HL-60/S4 treated with retinoic acid at 250 ng/mL for 4 days and 3 days (cell line): ENCODE measurements at regions not wholly inside any gene's neighbourhood (a gene's known extent, or its start where the extent isn't known, plus 50 kb on each side); places are given as distances from the start of the nearest gene placed in this dataset.

Source experiments
- in situ Hi-C: fragments of 300-500 bp; cut with MboI; formaldehyde crosslinking; loops from 2 replicates; pipeline ENCODE4 v1.7.0; 2022; ENCODE audit warnings: low sequenced_read_pairs

DNA sequence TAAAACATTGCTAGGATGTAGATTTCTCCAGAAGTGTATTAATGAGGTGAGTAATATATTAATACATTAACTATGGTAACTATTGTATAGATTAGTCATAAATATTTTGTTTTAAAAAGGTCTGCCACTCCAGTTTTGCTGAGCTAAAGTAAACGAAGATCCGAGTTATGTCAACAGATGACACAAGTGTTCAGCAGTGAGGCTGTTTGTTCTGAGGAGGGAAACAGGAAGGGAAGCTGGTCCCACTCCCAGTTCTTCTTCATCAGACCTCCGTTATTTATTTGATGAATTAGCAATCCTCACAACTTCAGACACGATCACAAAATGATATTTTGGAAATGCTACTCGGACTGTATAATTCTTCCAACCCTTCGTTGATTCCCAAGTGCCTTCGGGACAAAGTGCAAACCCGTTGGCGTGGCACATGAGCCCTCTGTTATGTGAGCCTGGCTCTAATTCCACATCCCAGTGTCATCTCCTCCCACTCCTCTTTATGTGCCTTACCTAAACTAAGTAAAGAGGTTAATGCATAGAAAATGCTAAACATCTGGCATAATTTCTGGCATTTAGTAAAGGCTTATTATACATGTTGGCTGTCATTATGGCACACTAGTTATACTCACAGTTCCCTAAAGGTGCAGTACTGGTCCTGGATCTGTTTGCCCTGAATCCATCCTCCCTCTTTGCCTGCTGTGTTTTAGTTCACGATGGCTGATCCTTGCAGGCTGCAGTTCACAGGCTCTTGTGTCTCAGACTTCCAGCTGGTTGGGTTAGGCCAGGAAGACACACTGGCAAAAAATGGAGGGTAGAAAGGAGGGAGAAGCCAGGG is 190.6 kb upstream of the LNX1 start:
- in situ Hi-C loops: no loop called here

DNA sequence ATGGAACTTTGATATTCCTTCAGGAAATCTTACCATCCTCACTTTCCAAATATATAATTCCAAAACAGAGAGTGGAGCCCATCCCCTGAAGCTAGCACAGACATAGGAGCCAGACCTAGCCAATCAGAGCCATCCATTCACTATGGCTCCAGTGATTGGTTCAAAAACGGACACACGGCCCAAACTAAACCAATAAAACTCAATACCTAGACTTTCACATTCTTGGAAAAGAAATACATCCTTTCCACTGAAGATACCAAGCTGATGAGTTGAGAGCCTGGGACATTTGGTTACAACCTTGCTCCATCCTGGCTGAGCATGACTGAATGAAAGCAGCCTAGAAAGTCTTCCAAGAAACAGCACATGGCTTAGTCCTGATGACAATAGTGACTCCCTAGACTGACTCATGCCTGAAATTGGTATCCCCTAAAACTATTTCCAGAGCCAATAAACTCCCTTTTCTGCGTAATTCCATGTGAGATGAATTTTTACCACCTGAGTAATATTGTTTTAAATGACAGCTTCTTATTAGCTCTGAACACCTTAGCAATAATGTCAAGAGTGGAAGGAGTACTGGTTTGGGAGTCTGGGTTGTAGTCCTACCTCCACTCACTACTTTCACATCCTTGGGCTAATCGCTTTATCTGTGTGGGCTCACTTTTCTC is 189.6 kb upstream of the LNX1 start:
- in situ Hi-C loops: no loop called here

DNA sequence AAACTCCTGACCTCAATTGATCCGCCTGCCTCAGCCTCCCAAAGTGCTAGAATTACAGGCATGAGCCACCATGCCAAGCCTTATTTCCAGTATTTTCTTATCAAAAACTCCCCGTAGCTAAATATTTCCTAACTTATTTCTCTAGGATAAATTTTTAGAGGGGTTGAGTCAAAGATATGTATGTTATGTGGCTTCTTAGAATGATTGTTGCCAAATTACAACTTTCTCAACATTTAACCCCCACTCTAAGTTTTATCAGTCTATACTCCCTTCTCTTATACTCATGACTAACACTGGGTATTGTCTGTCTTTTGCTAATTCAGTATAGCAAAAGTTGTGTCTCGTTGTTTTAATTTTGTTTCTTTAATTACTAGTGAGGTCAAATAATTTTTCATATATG is 187.7 kb upstream of the LNX1 start:
- in situ Hi-C loops: no loop called here

DNA sequence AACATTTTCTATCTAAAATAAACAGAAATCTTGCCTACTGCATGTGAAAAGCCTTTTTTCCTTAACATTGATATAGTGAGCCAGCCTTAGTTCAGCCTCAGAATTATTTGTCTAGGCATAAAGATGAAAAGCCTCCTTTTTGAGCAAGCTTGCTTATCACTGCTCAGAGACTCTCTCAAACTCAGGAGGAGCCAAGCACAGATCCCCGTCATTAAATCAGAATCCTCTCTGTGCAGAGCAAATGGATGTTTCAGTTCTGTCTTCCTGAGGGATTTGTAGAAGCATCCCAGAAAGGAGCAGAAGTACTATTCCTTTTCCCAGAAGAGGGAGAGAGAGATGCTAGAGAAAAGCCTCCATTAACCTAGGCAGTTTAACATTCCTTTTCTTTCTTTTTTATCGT is 186.9 kb upstream of the LNX1 start:
- in situ Hi-C loops: no loop called here

DNA sequence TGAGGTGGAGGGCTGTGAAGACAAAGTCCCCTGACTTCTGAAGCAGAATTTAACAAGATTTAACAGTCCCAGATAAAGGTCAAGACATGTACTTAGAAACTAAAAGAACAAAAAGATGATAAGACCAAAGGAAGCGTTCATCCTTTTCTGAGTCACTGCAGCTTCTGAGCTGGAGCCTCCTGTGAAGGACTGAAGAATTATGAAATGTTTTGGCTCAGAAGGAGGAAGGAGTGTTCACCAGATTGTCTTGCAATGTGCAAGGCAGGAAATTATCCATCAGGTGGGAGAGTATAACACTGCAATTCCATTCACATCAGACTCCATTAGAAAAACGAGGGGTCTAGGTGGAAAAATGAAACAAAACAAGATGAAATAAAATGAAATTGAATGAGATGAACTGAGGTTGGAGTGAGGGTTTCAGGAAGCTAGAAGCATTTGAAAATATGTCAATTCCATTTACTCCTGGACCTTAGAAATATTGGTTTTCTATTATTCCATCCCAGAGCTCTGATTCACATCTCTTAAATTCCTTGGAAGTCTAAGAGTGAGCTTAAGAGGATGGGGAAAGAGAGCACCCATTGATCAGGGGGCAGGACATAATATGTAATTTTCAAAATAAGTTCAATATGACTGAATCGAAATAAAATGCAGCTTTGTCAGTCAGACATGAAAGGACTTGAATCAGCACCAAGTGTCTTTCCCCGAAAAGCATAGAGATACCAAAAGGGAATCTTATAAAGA is 186.1 kb upstream of the LNX1 start:
- in situ Hi-C loops: no loop called here

DNA sequence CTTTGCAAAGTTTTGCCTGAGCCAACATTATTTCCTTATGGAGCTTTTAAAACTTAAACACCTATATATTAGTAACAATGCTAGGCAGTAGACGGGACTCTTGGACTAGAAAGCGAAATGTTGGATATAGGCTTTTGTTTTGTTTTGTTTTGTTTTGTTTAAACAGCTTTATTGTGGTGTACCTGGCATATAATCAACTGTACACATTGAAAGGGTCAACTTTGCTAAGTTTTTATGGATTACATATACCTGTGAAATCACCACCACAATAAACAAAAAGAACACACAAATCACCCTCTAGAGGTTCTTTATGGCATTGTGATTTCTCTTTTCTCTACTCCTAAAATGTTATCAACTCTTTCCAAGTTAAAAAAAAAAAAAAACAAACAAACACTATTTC is 184.9 kb upstream of the LNX1 start:
- in situ Hi-C loops: no loop called here

DNA sequence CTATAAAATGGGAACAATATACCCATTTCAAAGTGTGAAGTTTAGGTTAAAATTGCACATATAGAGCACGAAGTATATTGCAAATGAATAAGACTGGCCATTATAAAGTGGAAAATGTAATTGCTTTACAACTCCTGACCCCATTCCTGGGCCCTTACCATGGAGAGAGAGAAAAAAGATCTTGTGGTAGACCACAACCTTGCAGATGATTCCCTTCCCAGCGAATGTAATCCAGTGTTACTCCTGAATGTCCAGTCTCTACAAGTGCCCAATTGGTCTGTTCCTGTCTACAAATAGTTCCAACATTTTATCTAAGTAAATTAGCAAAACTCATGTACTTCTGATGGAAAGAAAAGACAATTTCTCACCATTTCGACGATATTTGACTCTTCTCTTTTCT is 184.1 kb upstream of the LNX1 start:
- in situ Hi-C loops: no loop called here

DNA sequence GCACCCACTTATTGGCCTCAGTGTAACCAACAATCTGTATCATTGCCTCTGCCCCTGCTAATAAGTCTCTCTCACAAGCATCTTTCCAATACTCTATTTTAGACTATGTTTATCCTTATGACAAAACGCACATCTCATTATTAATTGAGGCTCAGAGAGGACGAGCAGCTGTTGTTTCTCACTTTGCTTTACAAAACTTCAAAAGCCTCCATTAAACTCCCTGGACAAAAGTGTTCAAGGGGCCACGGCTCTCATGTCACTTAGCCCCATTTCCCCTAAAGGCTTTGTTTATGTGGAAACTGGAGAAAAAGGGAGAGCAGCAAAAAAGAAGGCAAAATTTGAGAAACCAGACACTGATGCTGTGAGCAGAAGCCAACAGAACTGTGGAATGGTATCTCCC is 180.0 kb upstream of the LNX1 start:
- in situ Hi-C loops: no loop called here

DNA sequence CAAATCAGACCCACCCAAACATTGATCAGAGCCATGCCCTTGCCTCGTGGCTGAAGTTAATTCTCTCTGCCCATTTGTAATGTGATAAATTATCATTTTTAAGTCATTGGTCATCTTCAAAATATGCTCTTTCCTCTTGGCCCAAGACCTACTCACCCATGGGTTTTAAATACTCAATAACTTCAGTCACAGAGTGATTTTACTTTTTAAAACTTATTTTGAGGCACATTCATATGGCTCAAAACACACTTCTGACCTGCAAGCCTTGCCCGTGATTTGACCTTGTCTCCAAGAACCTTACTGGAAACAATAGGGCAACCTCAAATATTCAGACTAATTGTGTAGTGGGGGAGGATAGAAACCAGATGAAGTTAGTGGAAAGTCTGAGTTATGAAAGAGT is 176.2 kb upstream of the LNX1 start:
- in situ Hi-C loops: no loop called here

DNA sequence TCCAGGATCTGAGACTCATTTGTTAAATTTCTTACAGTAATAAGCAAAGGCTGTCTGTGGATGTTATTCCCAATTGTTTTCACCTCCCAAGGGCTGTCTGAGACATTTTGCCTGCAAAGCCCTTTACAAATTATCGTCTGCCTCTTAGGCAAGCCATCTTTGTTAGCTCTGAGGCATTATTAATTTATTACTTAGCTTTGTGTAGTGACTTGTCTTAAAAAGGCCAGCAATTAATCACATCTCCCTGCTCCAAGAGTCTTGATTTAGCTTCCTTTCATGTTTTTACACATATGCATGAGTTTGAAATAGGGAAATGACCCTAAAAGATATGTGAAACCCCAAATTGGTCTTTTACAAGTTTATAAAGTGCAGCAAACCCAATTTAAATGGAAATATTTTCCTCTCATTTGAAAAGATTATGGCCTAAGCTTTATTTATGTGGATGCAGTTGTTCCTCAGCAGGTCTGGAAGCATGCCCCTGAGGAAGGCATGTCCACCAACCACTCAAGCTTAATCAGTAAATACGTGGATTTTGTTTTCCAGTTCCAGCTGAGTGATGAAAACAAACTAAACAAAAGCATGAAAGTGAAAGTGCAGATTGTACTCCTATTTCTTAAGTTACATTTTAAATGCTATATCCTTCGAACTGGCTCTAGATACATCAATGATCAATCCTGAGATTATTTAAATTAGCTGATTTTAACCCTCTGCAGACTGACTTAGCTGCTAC is 173.6 kb upstream of the LNX1 start:
- in situ Hi-C loops: no loop called here

DNA sequence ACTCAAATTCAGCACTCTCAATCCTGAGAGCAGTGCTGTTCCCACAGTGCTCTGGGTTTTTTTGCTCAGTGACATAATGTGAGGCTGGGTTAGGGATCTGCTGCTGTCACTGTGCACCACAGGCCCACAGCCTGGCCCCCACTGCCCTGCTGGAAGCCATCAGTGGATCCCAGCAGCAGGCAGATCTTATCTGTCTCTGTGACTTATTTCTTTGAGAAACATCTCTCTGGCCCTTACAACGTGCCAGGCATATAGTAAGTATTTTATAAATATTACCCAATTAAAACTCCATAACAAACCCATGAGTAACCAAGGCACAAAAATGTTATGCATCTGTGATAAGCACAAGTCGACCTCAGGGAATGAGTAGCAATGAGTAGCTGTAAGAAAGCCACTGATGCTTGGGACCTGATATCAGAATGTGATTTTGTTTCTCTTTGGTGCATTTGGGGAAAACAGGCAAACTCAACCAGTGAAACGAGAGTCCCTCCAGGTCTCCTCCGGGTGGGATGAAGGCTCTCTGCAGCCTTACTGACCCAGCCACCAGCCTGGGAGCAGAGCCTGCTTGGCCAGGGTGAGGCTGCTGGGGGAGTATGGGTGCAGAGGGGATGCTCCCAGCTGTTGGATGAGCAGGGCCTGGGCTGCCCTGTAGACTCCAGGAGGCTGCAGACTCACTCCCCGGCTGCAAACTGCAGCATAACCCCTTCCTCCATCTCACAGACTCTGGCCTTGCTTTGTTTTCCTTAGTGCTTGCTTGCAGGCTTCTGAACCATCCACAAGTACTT is 172.7 kb upstream of the LNX1 start:
- in situ Hi-C loops: no loop called here

DNA sequence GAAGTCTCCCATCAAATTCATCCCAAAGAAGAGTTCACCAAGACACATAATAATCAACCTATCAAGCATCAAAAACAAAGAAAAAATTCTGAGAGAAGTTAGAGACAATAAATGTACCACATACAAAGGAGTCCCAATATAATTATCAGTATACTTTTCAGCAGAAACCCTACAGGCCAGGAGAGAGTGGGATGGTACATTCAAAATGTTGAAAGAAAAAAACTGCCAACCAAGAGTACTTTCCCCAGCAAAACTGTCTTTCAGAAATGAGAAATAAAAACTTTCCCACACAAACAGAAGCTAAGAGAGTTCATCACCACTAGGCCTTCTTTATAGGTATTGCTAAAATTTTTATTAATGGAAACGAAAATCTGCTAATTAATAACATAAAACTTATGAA is 164.4 kb upstream of the LNX1 start:
- in situ Hi-C loops: no loop called here

DNA sequence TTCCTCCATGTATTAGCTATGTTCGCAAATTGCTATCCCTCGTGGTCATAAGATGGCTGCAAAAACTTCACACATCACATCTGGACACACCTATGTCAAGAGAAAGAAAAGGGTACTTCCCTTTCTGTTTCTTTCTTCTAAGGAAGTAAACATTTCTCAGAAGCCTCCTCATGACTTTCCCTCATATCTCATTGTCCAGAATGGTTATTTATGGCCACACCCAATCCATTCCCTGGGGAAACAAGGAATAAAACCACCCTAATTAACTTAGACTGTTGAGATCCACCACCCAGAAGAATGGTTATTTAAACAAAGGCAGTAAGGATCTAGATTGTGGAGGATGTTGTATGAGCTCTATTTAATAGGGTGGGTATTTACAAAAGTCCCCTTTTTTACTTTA is 160.8 kb upstream of the LNX1 start:
- in situ Hi-C loops: no loop called here

DNA sequence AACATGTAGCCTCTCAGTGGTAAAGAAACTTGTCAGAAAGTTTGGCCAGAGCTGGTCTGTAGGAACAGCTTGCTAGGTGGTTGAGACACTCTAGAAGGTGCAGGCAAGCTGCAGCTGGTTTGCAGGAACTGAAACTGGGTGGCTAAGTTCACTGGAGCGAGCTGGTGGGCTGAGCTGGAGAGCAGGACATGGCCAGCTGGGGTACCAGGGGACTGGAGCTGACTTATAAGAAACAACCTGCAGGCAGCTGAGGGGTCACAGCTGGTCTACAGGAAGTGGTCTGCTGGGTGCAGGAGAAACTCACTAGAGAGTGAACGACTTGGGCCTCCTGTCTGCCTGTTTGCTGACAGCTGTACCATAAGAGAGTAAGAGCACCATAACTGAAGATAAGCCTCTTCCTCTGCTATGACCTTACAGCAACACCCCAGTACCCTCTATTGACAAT is 157.1 kb upstream of the LNX1 start:
- in situ Hi-C loops: no loop called here

DNA sequence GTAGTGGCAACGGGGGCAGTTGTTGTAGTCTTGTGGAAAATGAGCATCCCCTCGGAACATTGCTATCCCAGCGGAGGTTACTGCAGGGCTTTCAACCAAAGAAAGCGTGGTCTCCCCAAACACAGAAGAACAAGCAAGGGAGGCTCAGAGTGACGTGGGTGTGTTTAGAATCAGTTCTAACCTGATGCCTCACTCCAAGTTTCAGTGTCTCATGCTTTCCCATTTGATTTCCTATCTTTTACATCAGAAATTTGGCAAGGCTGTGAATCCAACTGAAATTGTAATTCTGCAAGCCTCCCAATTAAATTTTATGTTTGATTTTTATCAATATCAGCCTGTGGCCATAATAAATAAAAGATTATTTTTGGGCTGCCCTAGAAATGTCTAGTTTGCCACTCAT is 156.1 kb upstream of the LNX1 start:
- in situ Hi-C loops: no loop called here

DNA sequence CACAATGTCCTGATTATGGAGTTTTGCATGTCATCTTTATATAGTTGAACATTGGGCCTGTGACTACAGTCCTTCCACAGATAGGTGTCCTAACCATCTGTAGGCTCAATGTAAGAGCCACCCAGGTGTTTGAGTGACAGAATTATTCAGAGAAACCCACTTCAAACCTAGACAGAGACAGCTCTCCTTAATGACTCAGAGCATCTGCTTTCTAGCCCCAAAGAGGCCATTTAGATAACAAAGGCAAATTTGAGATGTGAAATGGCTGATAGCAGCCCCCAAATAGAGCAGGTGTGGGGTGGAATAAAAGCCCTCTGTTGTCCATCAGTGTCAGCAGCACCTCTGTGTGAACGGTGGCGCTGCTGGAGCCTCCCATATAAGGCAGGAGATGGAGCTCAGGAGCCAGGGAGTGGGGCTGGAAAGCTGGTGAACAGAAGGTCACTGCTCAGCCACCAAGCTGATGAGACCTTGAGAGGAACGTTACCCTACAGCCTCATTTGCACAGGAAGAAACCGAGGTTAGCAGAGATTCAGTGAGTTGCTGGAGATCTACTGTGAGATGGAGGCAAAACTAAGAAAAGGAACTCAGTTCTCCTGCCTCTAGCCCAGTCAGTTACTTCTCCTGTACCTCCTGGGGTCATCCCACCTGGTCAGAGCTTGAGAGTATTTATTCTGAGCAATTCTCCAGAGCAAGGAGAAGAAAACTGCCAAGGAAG is 153.3 kb upstream of the LNX1 start:
- in situ Hi-C loops: no loop called here

DNA sequence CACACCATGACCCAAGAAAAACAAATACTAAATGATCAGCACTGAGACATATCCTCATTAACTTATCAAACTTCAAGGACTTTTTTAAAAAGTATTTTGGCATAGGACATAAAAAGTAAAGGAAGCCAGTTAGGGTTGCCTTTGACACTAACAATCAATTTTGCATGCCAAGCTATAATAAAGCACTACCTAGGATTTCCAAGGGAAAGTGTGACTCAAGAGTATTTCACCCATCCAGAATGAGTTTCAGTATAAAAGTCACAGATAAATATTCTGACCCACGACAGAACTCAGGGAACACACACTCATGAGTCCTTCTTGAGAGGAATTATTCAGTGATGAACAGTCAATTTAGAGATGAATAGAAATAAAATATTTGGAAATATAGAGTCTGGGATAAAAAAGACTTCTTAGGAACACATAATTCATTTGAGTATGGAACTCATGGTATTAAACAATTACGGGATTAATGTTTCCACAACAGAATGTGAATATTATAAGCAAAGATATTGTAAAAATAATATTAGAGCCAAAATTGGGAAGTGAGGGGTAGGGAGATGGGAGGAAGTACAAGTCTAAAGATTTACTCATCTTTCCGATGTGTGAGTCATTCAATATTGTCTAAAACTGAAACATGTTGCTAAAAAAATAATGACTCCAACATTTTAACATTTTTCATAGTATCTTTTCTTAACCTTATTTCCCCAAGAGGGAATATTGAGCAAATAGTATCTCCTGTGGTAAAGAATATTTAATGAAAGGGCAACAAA is 143.5 kb upstream of the LNX1 start:
- in situ Hi-C loops: no loop called here

DNA sequence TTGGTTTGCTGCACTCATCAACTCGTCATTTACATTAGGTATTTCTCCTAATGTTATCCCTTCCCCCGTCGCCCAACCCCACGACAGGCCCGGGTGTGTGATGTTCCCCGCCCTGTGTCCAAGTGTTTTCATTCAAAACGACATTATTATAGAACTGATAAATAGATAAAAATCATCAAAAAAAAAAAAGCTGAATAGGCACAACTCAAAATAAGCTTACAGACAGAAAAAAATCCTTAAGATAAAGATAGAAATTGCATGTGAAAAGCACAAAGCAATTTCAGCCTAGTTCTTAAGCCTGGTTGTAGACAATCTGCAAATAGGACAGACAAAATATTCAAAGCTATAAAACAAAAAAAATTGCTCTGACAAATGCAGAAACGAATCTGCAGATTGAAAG is 142.9 kb upstream of the LNX1 start:
- in situ Hi-C loops: no loop called here

DNA sequence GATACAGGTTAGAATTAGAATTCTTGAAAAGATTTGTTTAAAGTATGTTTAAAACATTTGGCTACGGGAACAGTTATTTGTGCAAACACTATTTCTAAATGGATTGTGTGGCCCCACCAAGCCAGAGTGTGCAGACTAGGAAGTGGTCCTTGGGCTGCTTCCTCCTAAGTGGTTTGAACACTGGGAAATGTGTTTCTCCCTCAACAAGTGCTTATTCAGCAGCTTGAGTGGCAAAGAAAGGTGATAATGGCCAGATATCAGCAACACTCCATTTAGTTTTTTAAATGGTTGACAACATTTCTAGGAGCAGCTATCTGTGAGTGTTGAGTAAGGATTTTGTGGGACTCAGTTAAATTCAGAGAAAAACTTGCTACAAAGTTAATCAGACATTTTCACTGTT is 141.4 kb upstream of the LNX1 start:
- in situ Hi-C loops: no loop called here
